ENCODE measurements at regions not wholly inside any gene's neighbourhood (a gene's known extent, or its start where the extent isn't known, plus 50 kb on each side); places are given as distances from the start of the nearest gene placed in this dataset.

DNA sequence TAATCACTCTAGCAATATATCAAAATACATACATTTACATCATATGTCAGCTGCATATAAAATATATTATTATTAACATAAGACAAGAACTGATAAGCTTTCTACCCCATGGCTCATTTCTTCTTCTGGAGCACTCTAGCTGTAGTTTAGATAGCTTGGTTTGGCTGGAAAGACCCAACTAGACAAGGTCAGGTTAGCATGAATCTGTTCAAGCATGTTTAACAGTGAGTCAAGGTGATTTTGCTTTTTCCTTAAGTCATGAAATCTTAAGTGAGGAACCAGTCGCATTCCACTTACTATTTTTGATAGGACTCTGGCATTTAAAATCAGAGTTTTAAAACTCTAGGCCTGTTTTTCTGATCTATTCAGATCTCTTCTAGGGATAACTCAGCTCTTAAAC is 157.0 kb upstream of the PDGFD start:
- TF ChIP-seq EP300 (IDR thresholded peaks at IDR 0.05; ENCODE audit: borderline replicate concordance) = no peak
- TF ChIP-seq, protein P1, sequence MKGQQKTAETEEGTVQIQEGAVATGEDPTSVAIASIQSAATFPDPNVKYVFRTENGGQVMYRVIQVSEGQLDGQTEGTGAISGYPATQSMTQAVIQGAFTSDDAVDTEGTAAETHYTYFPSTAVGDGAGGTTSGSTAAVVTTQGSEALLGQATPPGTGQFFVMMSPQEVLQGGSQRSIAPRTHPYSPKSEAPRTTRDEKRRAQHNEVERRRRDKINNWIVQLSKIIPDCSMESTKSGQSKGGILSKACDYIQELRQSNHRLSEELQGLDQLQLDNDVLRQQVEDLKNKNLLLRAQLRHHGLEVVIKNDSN (IDR thresholded peaks at IDR 0.05) = no peak
- TF ChIP-seq TEAD4 (IDR thresholded peaks at IDR 0.05) = no peak
- TF ChIP-seq FOXM1 (IDR thresholded peaks at IDR 0.05; ENCODE audit: borderline replicate concordance, low read depth) = no peak
- no peak for TF ChIP-seq RAD21 (IDR thresholded peaks at IDR 0.05; ENCODE audit: low read depth)
- TF ChIP-seq CEBPB (IDR thresholded peaks at IDR 0.05) = no peak
- TF ChIP-seq, protein P2, sequence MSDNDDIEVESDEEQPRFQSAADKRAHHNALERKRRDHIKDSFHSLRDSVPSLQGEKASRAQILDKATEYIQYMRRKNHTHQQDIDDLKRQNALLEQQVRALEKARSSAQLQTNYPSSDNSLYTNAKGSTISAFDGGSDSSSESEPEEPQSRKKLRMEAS (IDR thresholded peaks at IDR 0.05) = no peak

DNA sequence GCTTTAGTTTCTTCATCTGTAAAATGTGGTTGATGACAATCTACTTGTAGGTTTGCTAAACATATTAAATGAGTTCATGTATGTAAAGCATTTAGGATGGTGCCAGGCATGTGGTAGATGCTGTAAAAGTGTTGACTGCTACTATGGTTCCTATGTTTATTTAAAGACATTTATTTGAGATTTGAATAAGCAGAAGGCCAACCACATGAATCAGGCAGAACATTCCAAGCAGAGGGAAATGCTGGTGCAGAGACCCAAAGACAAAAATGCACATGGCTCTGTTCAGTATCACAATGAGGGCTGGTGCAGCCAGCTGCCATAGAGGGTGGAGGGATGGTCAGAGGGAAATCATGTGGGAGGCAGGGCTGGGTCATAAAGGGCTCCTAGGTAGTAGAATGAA is 156.2 kb upstream of the PDGFD start:
- TF ChIP-seq CEBPB (IDR thresholded peaks at IDR 0.05) = no peak
- TF ChIP-seq NFIC (IDR thresholded peaks at IDR 0.05) = no peak
- TF ChIP-seq, protein P3, sequence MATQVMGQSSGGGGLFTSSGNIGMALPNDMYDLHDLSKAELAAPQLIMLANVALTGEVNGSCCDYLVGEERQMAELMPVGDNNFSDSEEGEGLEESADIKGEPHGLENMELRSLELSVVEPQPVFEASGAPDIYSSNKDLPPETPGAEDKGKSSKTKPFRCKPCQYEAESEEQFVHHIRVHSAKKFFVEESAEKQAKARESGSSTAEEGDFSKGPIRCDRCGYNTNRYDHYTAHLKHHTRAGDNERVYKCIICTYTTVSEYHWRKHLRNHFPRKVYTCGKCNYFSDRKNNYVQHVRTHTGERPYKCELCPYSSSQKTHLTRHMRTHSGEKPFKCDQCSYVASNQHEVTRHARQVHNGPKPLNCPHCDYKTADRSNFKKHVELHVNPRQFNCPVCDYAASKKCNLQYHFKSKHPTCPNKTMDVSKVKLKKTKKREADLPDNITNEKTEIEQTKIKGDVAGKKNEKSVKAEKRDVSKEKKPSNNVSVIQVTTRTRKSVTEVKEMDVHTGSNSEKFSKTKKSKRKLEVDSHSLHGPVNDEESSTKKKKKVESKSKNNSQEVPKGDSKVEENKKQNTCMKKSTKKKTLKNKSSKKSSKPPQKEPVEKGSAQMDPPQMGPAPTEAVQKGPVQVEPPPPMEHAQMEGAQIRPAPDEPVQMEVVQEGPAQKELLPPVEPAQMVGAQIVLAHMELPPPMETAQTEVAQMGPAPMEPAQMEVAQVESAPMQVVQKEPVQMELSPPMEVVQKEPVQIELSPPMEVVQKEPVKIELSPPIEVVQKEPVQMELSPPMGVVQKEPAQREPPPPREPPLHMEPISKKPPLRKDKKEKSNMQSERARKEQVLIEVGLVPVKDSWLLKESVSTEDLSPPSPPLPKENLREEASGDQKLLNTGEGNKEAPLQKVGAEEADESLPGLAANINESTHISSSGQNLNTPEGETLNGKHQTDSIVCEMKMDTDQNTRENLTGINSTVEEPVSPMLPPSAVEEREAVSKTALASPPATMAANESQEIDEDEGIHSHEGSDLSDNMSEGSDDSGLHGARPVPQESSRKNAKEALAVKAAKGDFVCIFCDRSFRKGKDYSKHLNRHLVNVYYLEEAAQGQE (IDR thresholded peaks at IDR 0.05; ENCODE audit: low read depth) = no peak
- no peak for TF ChIP-seq EGR1 (IDR thresholded peaks at IDR 0.05)
- TF ChIP-seq CREB1 (IDR thresholded peaks at IDR 0.05; ENCODE audit: low read depth) = no peak
- TF ChIP-seq, protein P1 (IDR thresholded peaks at IDR 0.05) = no peak
- TF ChIP-seq TAF1 (IDR thresholded peaks at IDR 0.05; ENCODE audit: low read depth) = no peak
- no peak for TF ChIP-seq YY1 (IDR thresholded peaks at IDR 0.05; ENCODE audit: low read depth)
- no peak for TF ChIP-seq FOXM1 (IDR thresholded peaks at IDR 0.05; ENCODE audit: borderline replicate concordance, low read depth)

DNA sequence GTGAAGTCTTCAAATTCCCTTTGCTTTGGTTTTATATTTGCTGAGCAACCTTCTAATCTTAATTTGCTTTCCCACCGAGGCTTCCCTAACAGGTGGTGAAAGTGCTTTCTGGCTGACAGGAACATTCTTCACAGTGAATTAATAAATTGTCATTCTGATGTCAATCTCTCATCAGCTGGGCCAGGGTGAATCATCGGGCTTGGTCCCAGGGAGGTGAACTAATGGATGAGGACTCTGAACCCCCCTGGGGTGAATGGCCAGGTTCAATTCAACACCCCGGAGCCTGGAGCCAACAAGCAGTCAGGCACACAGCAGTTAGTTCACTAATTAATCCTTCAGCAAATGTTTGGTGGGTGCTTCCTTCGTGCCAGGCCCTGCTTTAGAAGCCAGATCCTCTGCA is 155.4 kb upstream of the PDGFD start:
- no peak for TF ChIP-seq FOXM1 (IDR thresholded peaks at IDR 0.05; ENCODE audit: borderline replicate concordance, low read depth)
- TF ChIP-seq, protein P2 (IDR thresholded peaks at IDR 0.05) = no peak

DNA sequence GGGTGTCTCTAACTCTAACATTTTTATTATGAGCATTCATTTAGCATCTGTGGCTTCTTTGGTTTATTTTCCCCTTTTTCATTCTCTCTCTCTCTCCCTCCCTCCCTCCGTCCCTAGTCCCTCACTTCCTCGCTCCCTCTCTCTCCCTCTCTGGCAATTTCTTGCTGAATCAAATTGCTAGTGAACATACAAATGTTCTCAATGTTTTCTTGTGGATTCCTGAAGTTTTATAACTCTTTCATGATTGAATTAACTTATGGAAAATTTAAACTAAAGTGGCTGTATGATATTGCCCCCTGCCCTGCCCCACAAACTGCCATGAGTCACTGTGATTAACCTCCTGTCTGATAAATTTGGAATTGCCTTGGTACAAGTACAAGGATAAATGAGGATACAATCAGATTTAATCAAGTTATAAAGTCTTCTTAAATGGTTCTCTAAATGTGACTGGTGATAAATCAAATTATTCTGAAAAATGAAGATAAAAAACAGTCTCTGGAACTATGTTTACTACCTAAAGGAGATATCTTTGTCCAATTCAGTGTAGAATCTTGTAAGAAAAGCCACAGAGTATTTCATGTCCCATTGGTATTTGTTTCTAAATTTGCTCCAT is 143.0 kb upstream of the PDGFD start:
- TF ChIP-seq, protein P1 (IDR thresholded peaks at IDR 0.05) = no peak
- no peak for TF ChIP-seq TEAD4 (IDR thresholded peaks at IDR 0.05)
- no peak for TF ChIP-seq RAD21 (IDR thresholded peaks at IDR 0.05; ENCODE audit: low read depth)
- no peak for TF ChIP-seq FOXM1 (IDR thresholded peaks at IDR 0.05; ENCODE audit: borderline replicate concordance, low read depth)
- TF ChIP-seq YY1 (IDR thresholded peaks at IDR 0.05; ENCODE audit: low read depth) = no peak
- no peak for TF ChIP-seq NFIC (IDR thresholded peaks at IDR 0.05)
- TF ChIP-seq CREB1 (IDR thresholded peaks at IDR 0.05; ENCODE audit: low read depth) = no peak
- TF ChIP-seq, protein P2 (IDR thresholded peaks at IDR 0.05) = no peak
- no peak for TF ChIP-seq EP300 (IDR thresholded peaks at IDR 0.05; ENCODE audit: borderline replicate concordance)
- TF ChIP-seq TAF1 (IDR thresholded peaks at IDR 0.05; ENCODE audit: low read depth) = no peak
- TF ChIP-seq TCF12 (IDR thresholded peaks at IDR 0.05; ENCODE audit: low read depth) = no peak
- no peak for TF ChIP-seq CEBPB (IDR thresholded peaks at IDR 0.05)

DNA sequence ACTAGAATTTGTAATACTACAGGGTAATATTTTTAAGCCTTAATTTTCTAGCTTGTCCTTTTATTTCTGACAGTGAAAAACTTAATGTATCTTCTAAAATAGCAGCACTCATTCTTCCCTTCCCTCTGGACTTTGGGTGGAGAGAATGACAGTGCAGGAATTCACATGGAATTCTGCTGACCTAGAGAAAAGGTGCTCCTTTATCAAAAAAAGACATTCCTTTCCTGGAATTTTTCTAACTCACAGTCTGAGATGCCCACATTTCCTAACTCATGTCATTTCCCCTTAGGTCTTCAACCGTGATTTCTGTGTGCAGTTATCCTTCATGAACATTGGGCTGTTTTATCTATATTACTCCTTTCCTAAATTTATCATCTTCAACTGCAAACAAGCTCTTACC is 137.8 kb upstream of the PDGFD start:
- TF ChIP-seq, protein P3 (IDR thresholded peaks at IDR 0.05; ENCODE audit: low read depth) = no peak
- TF ChIP-seq TEAD4 (IDR thresholded peaks at IDR 0.05) (no peak), CREB1 (IDR thresholded peaks at IDR 0.05; ENCODE audit: low read depth) (no peak), RAD21 (IDR thresholded peaks at IDR 0.05; ENCODE audit: low read depth) (no peak), NFIC (IDR thresholded peaks at IDR 0.05) (no peak), EGR1 (IDR thresholded peaks at IDR 0.05) (no peak), CEBPB (IDR thresholded peaks at IDR 0.05) (no peak), EP300 (IDR thresholded peaks at IDR 0.05; ENCODE audit: borderline replicate concordance) (no peak), ZBTB7A (IDR thresholded peaks at IDR 0.05; ENCODE audit: low read depth) (no peak), FOXM1 (IDR thresholded peaks at IDR 0.05; ENCODE audit: borderline replicate concordance, low read depth) (no peak), TAF1 (IDR thresholded peaks at IDR 0.05; ENCODE audit: low read depth) (no peak), TCF12 (IDR thresholded peaks at IDR 0.05; ENCODE audit: low read depth) (no peak), YY1 (IDR thresholded peaks at IDR 0.05; ENCODE audit: low read depth) (no peak)
- TF ChIP-seq, protein P1 (IDR thresholded peaks at IDR 0.05) = no peak
- TF ChIP-seq, protein P2 (IDR thresholded peaks at IDR 0.05) = no peak
